ENCODE measurements at regions not wholly inside any gene's neighbourhood (a gene's known extent, or its start where the extent isn't known, plus 50 kb on each side); places are given as distances from the start of the nearest gene placed in this dataset.

DNA sequence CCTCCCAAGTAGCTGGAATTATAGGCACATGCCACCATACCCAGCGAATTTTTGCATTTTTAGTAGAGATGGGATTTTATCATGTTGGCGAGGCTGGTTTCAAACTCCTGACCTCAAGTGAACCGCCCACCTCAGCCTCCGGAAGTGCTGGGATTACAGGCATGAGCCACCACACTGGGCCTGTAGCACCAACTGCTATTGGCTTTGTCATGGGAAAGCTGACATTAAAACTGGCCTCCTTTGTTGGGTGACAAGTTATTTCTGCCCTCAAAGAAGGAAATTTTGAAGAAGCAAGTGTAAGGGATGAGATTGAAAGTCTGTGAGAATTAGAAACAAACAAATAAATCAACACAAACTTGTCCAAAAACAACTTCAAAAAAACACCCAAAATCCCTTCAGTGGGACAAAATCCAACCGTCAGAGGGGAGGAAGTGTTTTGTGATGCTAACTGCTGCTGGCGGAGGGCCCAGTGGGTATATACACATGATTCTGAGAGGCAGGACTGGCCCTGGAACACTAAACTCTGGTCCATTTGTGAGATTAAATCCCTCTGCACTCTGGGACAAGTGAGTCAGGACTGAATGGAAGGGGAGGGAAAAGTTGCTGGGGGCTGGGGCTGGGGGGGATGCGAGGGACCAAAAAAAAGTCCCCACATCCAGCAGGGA lies 87.5 kb upstream of the NAA20 start:
- DNase-seq, result no peak

DNA sequence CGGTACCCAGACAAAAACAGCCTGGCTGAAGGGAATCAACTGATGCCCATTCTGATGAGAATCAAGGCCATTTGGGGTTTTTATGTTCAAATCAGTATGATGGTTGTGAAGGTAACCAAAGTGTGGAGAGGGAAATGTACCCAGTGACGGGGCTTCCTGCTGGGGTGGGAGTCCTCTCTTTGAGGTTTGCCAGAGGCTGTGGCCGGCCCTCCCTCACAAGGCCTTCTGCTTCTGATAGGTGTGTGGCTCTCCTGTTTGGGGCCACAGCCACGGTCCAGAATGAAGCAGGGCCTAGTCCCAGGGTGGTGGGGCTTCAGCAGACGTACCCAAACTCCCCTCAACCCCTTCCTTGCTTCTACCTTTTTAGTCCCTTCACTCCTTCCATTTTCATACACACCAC lies 86.7 kb upstream of the NAA20 start:
- DNase-seq, result no peak

DNA sequence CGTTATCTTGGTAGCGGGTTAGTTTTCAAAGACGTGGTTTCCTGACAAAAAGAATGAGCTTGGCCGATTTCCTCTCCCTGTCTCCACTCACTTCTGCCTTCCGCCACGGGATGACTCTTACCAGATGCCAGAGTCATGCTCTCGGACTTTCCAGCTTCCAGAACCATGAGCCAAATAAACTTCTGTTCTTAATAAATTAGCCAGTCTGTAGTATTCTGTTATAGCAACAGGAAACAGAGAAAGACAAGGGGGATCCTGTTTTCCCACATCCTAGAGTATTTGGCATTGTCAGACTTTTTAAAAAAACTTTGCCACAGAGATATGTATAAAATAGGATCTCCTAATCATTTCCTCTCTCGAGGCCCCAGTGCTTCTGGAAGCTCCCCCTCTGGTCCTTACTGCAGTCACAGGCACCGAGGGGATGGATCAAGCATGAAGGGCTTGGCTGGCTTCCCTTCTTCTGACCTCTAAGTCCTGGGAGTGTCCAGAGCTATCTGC lies 84.9 kb upstream of the NAA20 start:
- DNase-seq, result no peak

DNA sequence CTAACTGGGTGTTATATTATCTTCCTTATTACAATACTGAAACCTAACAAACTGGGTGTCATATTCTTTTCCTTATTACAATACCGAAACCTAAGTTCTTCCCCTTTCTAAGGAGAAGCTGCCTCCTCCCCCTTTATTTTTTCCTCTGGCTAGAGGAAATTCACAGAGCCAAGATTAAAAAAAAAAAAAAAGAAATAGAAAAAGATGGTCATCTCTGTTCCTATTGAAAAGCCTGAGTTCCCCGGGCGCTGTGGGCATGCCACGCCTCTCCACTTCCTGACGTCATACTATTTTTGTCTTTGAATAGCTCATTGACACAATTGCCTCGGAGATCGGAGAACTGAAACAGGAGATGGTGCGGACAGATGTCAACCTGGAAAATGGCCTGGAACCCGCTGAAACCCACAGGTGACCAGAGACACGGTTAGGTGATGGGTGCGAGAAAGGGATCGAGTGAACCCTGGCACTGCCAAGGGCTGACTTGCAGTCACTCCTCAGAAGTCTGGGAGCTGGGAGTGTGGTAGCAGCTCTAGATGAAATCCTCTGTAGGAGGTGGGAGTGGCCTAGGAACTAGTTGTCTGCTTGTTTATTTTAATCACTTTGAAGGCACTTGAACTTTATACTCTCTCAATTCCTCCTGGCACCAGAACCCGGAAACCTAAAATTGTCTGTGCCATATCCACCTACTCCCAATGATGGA lies 82.2 kb upstream of the NAA20 start:
- DNase-seq, result no peak

- DNase-seq, result no peak
These were observed 81.3 kb upstream of the NAA20 start for GRCh38 chr20:19935842-19936241.

DNA sequence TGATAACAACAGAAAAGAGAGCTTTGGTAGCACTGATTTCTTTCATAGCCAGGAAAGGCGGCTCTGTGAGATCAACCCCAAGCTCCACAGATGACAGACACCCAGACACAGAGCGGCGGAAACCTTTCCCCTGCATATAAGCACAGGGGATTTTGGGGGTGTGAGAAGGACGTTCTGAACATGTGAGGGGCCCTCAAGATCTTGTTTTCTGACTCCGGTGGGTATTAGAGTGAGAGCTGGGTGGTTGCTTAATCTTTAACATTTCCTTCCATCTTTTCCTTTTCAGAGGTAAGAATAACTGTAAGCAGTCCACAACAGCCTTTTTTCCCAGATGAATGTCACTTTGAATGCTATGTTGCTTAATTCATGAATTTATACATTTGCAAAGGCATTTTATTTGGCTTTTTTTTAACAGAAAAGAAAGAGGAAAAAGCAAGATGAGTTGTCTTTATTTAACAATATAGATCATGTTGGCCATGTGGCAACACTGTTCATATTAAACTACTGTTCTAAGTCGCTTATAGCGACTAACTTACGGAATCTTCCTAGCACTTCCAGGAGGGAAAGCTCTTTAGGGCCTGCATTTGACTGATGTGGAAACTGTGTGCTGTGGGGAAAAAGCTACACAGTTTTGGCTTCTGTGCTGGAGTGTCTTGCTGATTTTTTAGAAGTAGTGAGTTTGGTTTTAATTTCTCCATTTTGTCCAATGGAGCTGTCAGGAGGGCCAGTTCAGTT lies 80.5 kb upstream of the NAA20 start:
- DNase-seq, result no peak

- DNase-seq, result peak in 2 of 5 experiments; percentile 6 to 62
These were observed 79.9 kb upstream of the NAA20 start for GRCh38 chr20:19937218-19937617.

- DNase-seq, result peak in 1 of 5 experiments; percentile 90
These were observed 79.3 kb upstream of the NAA20 start for GRCh38 chr20:19937651-19938420.

DNA sequence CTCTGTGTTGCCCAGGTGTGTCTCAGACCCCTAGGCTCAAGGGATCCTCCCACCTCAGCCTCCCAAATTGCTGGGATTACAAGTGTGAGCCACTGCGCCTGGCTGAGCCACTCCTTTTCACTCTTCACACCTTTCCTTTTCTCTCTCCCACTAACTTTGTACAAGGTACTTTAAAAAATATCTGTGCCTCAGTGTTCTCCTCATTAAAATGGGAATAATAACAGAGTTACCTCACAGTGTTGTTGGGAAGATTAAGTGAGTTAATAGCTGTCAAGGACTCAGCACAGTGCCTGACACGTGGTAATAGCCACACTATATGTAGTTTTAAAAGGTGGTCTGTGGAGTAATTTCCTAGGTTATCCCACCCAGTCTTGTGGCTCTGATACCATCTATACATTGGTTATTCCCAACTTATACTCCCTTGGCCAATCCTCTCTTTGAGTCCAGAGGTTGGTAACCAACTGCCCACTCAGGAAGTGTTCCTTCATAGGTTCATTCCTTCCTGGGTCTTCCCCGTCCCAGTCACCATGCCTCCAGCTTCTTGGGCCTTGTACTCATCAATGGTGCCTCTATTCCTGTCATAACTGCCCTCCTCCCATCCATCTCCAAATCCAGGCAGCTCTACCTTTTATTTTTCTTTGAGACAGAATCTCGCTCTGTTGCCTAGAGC lies 78.6 kb upstream of the NAA20 start:
- no peak for DNase-seq

DNA sequence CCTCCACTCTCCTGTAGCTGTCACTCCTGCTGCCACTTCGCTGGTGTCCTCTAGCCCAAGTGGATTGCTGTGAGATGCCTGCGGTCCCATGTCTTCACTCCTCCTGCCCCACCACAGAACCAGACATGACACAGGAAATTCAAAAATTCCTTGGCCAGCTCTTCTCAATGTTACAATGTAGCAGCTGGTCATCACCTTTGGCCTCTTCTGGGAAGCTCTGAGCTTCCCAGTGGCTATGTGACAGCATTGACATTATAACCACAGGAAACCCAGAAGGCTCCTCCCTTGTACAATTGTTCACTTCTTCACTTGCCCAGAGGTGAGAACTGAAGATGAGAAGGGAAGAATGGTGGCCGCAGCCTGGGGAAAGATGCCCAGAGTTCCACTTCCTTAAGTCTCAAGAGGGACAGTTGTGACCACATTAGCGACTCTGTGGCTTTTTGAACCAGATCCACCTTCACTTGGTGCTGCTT lies 76.1 kb upstream of the NAA20 start:
- DNase-seq, result no peak

- DNase-seq, result no peak
These were observed 74.6 kb upstream of the NAA20 start for GRCh38 chr20:19942611-19943010.

- DNase-seq, result no peak
These were observed 74.1 kb upstream of the NAA20 start for GRCh38 chr20:19943061-19943521.

- DNase-seq, result peak in 2 of 5 experiments; percentile 13 to 82
These were observed 72.2 kb upstream of the NAA20 start for GRCh38 chr20:19944772-19945459.

GRCh38 chr20:19945732-19946670 lies 71.2 kb upstream of the NAA20 start:
- DNase-seq, result no peak

GRCh38 chr20:19947611-19948264 lies 69.4 kb upstream of the NAA20 start:
- DNase-seq, result peak in 1 of 5 experiments; percentile 77

DNA sequence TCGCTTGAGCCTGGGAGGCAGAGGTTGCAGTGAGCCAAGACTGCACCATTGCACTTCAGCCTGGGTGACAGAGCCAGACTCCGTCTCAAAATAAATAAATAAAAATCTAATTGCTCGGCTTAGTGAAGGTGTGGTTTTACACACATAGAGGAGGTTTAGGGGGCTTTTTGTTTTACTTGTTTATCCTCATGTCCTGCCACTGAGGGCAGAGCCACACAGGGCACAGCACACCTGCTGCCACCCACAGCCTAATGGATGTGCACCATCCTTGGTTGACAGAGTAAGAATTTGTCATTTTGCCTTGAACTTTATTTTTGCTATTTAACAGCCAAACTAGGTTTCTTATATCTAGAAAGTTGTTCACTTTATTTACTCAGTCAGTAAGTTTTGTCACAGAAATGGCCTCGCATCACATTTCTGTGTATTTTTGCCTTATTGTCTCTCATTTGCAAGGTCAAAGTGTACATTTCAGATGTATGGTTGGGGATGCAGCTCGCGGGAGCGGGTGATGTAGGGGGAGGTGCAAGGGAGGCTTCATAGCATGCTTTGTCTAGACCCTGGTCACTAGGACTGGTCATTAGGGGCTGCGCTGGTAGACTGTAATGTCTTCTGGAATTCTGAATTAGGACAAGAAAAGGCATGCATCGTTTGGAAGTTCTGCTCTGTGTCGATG lies 67.8 kb upstream of the NAA20 start:
- no peak for DNase-seq

- no peak for DNase-seq
These were observed 67.1 kb upstream of the NAA20 start for GRCh38 chr20:19950042-19950441.

GRCh38 chr20:19952392-19952791 lies 64.8 kb upstream of the NAA20 start:
- peak in 1 of 5 experiments; percentile 55 for DNase-seq

- no peak for DNase-seq
These were observed 63.6 kb upstream of the NAA20 start for GRCh38 chr20:19953606-19954005.
